HCT116 (cell line): ENCODE measurements at regions not wholly inside any gene's neighbourhood (a gene's known extent, or its start where the extent isn't known, plus 50 kb on each side); places are given as distances from the start of the nearest gene placed in this dataset.

Experiments used
- ATAC-seq: fragments of 200-7000 bp; cut with Tn5 transposase; 2 replicates; pipeline ENCODE4 v1.9.1; 2020; ENCODE audit warnings: mild to moderate bottlenecking, moderate library complexity
- BruUV-seq: library from RNA; stranded (reverse); fragments of 400-500 nt; replicated peaks from 2 replicates; lab custom pipeline; 2021; lab: Mats Ljungman, UMichigan
- CTCF ChIA-PET: fragments of 300-600 bp; sonication (Branson Sonifier 250); formaldehyde crosslinking; loops from one replicate; lab custom pipeline; 2021; ENCODE audit warnings: antibody characterized with exemption; lab: Charles Lee
- POLR2A ChIA-PET: fragments of 300-600, 350-600 bp; sonication (Branson Sonifier 250); formaldehyde crosslinking; loops from one replicate; lab custom pipeline; 2021; ENCODE audit warnings: antibody characterized with exemption; lab: Charles Lee
- RAD21 ChIA-PET, 2 experiments: fragments of 300-600 bp; sonication (Branson Sonifier 250); formaldehyde crosslinking; loops; one replicate each; lab custom pipeline; 2023; ENCODE audit warnings: low total read pairs in 2 of 2; ENCODE audit not compliant: uncharacterized antibody in 2 of 2, unreplicated experiment in 2 of 2, low non-redundant PET in 1 of 2; lab: Charles Lee
- DNase-seq: peaks from one replicate; pipeline ENCODE4 v3.0.0-alpha.2; 2010; ENCODE audit warnings: low read depth, low spot score
- H2AFZ ChIP-seq: fragments of 200-600 bp; shearing (Covaris generic), sonication (generic); 2 replicates; pipeline ENCODE4 v1.6.1; 2017; ENCODE audit warnings: low read depth, mixed run types, mixed read lengths, antibody characterized with exemption, low read length; ENCODE audit not compliant: poor library complexity, severe bottlenecking
- H3K27ac ChIP-seq: 2 replicates; pipeline ENCODE4 v1.5.1; 2012; ENCODE audit warnings: low read depth, low read length
- H3K27me3 ChIP-seq: fragments of 200-600 bp; sonication (generic); 2 replicates; pipeline ENCODE4 v1.6.1; 2016; ENCODE audit warnings: mixed run types, low read length, mixed read lengths; ENCODE audit not compliant: insufficient read depth
- H3K36me3 ChIP-seq, 2 experiments: fragments of 200-500 bp in 1 of 2; fragments of 200-600 bp in 1 of 2; sonication (Bioruptor generic) in 1 of 2; sonication (generic) in 1 of 2; 2 replicates each; pipeline versions ENCODE4 v1.5.1 to v1.6.1; 2014 to 2016; ENCODE audit warnings: low read length in 2 of 2, inconsistent platforms in 1 of 2, mixed read lengths in 1 of 2, mixed run types in 1 of 2; ENCODE audit not compliant: insufficient read depth in 2 of 2, control insufficient read depth in 1 of 2
- H3K4me1 ChIP-seq, 2 experiments: fragments of 200-600 bp in 1 of 2; sonication (generic) in 1 of 2; 2 replicates each; pipeline versions ENCODE4 v1.5.1 to v1.6.1; 2012 to 2017; ENCODE audit warnings: low read length in 2 of 2, inconsistent platforms in 1 of 2, mild to moderate bottlenecking in 1 of 2, mixed read lengths in 1 of 2, mixed run types in 1 of 2, moderate library complexity in 1 of 2; ENCODE audit not compliant: insufficient read depth in 2 of 2, control insufficient read depth in 1 of 2
- H3K4me2 ChIP-seq: fragments of 200-600 bp; sonication (generic); 2 replicates; pipeline ENCODE4 v1.6.1; 2017; ENCODE audit warnings: mixed run types, low read length, mixed read lengths
- H3K4me3 ChIP-seq, 2 experiments: fragments of 200-600 bp in 1 of 2; sonication (generic) in 1 of 2; replicated peaks in 1 of 2; 2 replicates each; pipeline ENCODE4 v1.5.1; 2011 to 2016; ENCODE audit warnings: low read length in 2 of 2, control low read depth in 1 of 2, low read depth in 1 of 2, mild to moderate bottlenecking in 1 of 2, mixed read lengths in 1 of 2, mixed run types in 1 of 2
- H3K79me2 ChIP-seq: fragments of 200-600 bp; sonication (generic); 2 replicates; pipeline ENCODE4 v1.6.1; 2017; ENCODE audit warnings: mild to moderate bottlenecking, mixed run types, low read length, moderate library complexity, mixed read lengths; ENCODE audit not compliant: insufficient read depth
- H3K9ac ChIP-seq: fragments of 200-600 bp; sonication (generic); 2 replicates; pipeline ENCODE4 v1.6.1; 2016; ENCODE audit warnings: low read length, mixed read lengths
- H3K9me2 ChIP-seq: fragments of 200-600 bp; sonication (generic), shearing (Covaris generic); 2 replicates; pipeline ENCODE4 v1.6.1; 2017; ENCODE audit warnings: mixed run types, mild to moderate bottlenecking, moderate library complexity; ENCODE audit not compliant: insufficient read depth
- H3K9me3 ChIP-seq, 2 experiments: fragments of 200-500 bp in 1 of 2; fragments of 200-600 bp in 1 of 2; sonication (Bioruptor generic) in 1 of 2; sonication (generic) in 1 of 2; 2 replicates each; pipeline ENCODE4 v1.6.1; 2014 to 2017; ENCODE audit warnings: low read length in 2 of 2, mixed read lengths in 2 of 2, inconsistent platforms in 1 of 2, low read depth in 1 of 2, mild to moderate bottlenecking in 1 of 2, mixed run types in 1 of 2, moderate library complexity in 1 of 2; ENCODE audit not compliant: control insufficient read depth in 1 of 2, insufficient read depth in 1 of 2
- H4K20me1 ChIP-seq: fragments of 200-600 bp; sonication (generic), shearing (Covaris generic); 2 replicates; pipeline ENCODE4 v1.6.1; 2017; ENCODE audit warnings: mixed run types, mild to moderate bottlenecking, moderate library complexity; ENCODE audit not compliant: insufficient read depth
- EGR1 ChIP-seq: IDR thresholded peaks from 2 replicates; pipeline ENCODE4 v1.6.1; 2012; ENCODE audit warnings: low read depth
- ELF1 ChIP-seq: IDR thresholded peaks from 2 replicates; pipeline ENCODE4 v1.6.1; 2012; ENCODE audit warnings: low read depth, borderline replicate concordance
- EZH2 ChIP-seq: fragments of 200-600 bp; sonication (generic); IDR thresholded peaks from 2 replicates; pipeline ENCODE4 v1.6.1; 2017; ENCODE audit warnings: antibody characterized with exemption, mixed run types
- EZH2phosphoT487 ChIP-seq: fragments of 200-600 bp; IDR thresholded peaks from 2 replicates; pipeline ENCODE4 v1.6.1; 2018; ENCODE audit warnings: antibody characterized with exemption, borderline replicate concordance
- JUND ChIP-seq: IDR thresholded peaks from 2 replicates; pipeline ENCODE4 v1.6.1; 2012
- POLR2AphosphoS5 ChIP-seq: IDR thresholded peaks from 2 replicates; pipeline ENCODE4 v1.6.1; 2011; ENCODE audit warnings: mild to moderate bottlenecking, low read depth, low read length, moderate library complexity
- SIN3A ChIP-seq: IDR thresholded peaks from 2 replicates; pipeline ENCODE4 v1.6.1; 2012; ENCODE audit warnings: low read depth
- SP1 ChIP-seq: IDR thresholded peaks from 2 replicates; pipeline ENCODE4 v1.6.1; 2012; ENCODE audit warnings: low read depth
- YY1 ChIP-seq: IDR thresholded peaks from 2 replicates; pipeline ENCODE4 v1.6.1; 2011; ENCODE audit warnings: low read length, low read depth, moderate library complexity, mild to moderate bottlenecking; ENCODE audit not compliant: insufficient replicate concordance; ENCODE audit errors: extremely low read depth
- ZFX ChIP-seq: fragments of 450-650 bp; IDR thresholded peaks from 2 replicates; pipeline ENCODE4 v1.6.1; 2017
- intact Hi-C: fragments of 100-400 bp; cut with micrococcal nuclease; formaldehyde crosslinking; loops from 2 replicates; pipeline ENCODE4 v1.10.0; 2022
- TF ChIP-seq, protein P1 (sequence below): IDR thresholded peaks from 2 replicates; pipeline ENCODE4 v1.6.1; 2012
- TF ChIP-seq, protein P2 (sequence below): IDR thresholded peaks from 2 replicates; pipeline ENCODE4 v1.6.1; 2012
- TF ChIP-seq, protein P3 (sequence below), 3 experiments: fragments of 200-600 bp in 1 of 3; sonication (generic) in 1 of 3; IDR thresholded peaks in 2 of 3; conservative IDR thresholded peaks in 1 of 3; 2 replicates each; pipeline ENCODE4 v1.5.1; 2012 to 2017; ENCODE audit warnings: low read depth in 2 of 3, low read length in 2 of 3, antibody characterized with exemption in 1 of 3, borderline replicate concordance in 1 of 3, control low read depth in 1 of 3, mild to moderate bottlenecking in 1 of 3, mixed read lengths in 1 of 3, mixed run types in 1 of 3, moderate library complexity in 1 of 3; ENCODE audit not compliant: insufficient read depth in 1 of 3

DNA sequence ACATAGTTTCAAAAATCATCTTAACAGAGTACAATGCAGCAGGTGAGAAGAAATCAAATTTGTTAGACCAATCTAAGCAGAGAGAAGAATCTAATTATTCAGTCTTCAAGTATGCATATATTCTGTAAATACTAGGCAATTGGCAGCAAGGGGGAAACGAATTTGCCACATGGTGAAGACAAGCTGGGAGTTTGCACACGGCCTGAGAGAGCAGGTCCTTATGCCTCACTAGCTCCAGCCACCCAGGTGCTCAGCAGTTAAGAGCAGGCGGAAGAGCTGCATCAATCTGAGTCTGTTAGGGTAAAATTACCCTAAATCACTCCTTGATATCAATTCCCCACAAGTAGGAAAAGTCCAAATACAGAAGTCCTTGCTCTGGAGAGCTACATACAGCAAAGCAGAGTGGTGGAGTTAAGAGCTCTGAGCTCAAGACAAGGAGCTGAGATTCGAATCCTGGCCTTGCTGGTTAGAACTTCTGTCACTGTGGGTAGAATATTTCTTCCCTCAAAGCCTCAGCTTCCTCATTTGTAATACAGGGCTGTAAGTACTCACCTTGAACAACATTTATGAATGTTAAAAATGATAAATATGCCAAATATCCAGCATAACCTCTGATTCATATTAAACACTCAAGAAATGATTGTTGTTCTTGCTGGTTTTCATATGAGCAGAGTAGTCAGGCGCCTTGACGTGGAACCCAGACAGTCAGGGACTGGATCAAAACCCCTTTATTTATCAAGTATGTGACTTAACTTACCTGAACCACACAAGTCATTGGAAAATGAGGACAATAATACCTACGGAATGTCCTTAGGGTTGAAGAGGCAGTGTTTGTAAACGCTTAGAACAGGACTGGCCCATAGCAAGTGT lies 444.2 kb downstream of the CDH26 start:
- ChIA-PET RAD21 (no interaction called here), POLR2A (no interaction called here), CTCF (no interaction called here)
- Histone ChIP-seq H3K4me3 (no peak overlapping the region), H3K27me3 (no peaks in the 10 kb centered on the region), H3K4me1 (no peaks in the 10 kb centered on the region), H3K79me2 (no peaks in the 10 kb centered on the region), H3K4me2 (no peak overlapping the region), H3K9me3 (peaks cover 3 to 50% of the 10 kb centered on the region in 2 experiments; a peak in 2 of 4 replicates), H3K9ac (no peak overlapping the region), H3K36me3 (no peaks in the 10 kb centered on the region), H2AFZ (no peak overlapping the region), H3K27ac (no peak overlapping the region), H4K20me1 (no peaks in the 10 kb centered on the region), H3K9me2 (no peaks in the 10 kb centered on the region)
- DNase-seq, result no peak
- intact Hi-C loops, result no loop called here
- ATAC-seq, result no peak
- BruUV-seq, result no TSS peak
- no peak for TF ChIP-seq POLR2AphosphoS5
- no peak for TF ChIP-seq EZH2phosphoT487
- TF ChIP-seq EGR1, result no peak
- no peak for TF ChIP-seq ELF1
- TF ChIP-seq, protein P1, sequence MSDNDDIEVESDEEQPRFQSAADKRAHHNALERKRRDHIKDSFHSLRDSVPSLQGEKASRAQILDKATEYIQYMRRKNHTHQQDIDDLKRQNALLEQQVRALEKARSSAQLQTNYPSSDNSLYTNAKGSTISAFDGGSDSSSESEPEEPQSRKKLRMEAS, result no peak
- no peak for TF ChIP-seq EZH2
- TF ChIP-seq SP1, result no peak
- TF ChIP-seq SIN3A, result no peak
- TF ChIP-seq JUND, result no peak
- TF ChIP-seq ZFX, result no peak
- TF ChIP-seq, protein P2, sequence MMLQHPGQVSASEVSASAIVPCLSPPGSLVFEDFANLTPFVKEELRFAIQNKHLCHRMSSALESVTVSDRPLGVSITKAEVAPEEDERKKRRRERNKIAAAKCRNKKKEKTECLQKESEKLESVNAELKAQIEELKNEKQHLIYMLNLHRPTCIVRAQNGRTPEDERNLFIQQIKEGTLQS, result no peak
- TF ChIP-seq, protein P3, sequence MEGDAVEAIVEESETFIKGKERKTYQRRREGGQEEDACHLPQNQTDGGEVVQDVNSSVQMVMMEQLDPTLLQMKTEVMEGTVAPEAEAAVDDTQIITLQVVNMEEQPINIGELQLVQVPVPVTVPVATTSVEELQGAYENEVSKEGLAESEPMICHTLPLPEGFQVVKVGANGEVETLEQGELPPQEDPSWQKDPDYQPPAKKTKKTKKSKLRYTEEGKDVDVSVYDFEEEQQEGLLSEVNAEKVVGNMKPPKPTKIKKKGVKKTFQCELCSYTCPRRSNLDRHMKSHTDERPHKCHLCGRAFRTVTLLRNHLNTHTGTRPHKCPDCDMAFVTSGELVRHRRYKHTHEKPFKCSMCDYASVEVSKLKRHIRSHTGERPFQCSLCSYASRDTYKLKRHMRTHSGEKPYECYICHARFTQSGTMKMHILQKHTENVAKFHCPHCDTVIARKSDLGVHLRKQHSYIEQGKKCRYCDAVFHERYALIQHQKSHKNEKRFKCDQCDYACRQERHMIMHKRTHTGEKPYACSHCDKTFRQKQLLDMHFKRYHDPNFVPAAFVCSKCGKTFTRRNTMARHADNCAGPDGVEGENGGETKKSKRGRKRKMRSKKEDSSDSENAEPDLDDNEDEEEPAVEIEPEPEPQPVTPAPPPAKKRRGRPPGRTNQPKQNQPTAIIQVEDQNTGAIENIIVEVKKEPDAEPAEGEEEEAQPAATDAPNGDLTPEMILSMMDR (IDR thresholded peaks at IDR 0.05 in 2 of 3, conservative IDR thresholded peaks at IDR 0.05 in 1 of 3; ENCODE audit: borderline replicate concordance in 1 of 3, insufficient read depth in 1 of 3, low read depth in 2 of 3, low read length in 2 of 3), result no peak
- TF ChIP-seq YY1, result no peak
